ENCODE measurements at regions not wholly inside any gene's neighbourhood (a gene's known extent, or its start where the extent isn't known, plus 50 kb on each side); places are given as distances from the start of the nearest gene placed in this dataset.

DNA sequence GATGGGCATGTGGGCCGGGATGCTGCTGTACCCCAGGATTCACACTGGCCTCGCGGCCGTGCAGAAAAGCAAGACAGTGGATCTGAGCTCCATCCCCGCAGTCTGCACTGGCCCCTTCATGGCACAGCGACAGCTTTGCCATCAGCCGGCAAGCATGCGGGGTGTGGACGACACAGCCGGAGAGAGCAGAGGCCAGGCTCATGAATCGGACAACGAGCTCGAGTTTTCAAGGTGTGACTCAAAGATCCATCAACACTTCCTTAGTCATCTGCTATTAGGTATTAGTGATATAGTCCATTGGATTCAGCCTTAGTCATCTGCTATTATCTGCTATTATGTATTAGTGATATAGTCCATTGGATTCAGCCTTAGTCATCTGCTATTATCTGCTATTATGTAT is 254.7 kb downstream of the KLF6 start:
- TF ChIP-seq, protein P1, sequence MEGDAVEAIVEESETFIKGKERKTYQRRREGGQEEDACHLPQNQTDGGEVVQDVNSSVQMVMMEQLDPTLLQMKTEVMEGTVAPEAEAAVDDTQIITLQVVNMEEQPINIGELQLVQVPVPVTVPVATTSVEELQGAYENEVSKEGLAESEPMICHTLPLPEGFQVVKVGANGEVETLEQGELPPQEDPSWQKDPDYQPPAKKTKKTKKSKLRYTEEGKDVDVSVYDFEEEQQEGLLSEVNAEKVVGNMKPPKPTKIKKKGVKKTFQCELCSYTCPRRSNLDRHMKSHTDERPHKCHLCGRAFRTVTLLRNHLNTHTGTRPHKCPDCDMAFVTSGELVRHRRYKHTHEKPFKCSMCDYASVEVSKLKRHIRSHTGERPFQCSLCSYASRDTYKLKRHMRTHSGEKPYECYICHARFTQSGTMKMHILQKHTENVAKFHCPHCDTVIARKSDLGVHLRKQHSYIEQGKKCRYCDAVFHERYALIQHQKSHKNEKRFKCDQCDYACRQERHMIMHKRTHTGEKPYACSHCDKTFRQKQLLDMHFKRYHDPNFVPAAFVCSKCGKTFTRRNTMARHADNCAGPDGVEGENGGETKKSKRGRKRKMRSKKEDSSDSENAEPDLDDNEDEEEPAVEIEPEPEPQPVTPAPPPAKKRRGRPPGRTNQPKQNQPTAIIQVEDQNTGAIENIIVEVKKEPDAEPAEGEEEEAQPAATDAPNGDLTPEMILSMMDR (IDR thresholded peaks at IDR 0.05) = no peak
- no peak for TF ChIP-seq EZH2 (IDR thresholded peaks at IDR 0.05; ENCODE audit: borderline replicate concordance, insufficient read depth, low read depth, low read length, poor library complexity, severe bottlenecking)

Measured in B cell (primary cell).